ENCODE measurements at regions not wholly inside any gene's neighbourhood (a gene's known extent, or its start where the extent isn't known, plus 50 kb on each side); places are given as distances from the start of the nearest gene placed in this dataset.

DNA sequence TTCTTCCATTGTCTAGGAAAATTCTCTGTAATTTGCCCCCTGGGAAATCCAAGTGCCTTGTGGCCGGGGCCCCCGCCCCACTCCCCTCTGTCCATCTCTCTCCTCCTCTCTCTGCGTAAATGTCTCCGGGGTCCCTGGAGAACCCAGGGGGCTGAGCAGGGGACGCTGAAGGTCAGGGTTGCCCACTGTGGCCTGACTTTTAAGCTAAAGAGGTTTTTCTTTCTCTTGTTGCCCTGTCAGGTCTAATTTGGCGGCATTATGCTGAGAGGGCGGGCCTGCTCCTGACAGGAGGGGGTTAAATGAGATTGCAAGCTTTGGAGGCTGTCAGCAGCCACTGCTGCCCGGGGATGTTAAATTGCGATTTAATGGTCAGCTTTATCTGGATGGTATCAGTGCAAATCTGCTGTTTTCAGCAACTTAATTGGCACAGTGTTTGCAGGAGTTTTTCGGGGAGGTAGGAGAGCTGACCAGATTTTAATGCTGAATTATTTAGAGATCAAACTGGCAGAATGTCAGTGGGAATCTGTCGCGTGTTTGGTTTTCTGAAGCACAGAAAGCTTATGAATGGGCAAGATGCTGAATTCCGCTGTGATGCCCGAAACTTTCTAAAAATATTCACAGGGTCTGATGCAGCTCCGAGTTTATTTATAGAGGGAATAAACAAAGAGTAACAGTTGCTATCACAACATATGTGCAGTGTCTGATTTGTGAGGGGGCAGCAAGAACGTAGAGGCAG, 93.2 kb upstream of the SOX1 start:
- no peak for ATAC-seq
- H3K4me1 ChIP-seq = peaks cover 0 to 24% (median 5%) of the 10 kb centered on the region in 3 donors
- H3K4me3 ChIP-seq = no peak overlapping the region
- peaks cover 67% of the 10 kb centered on the region for H3K27me3 ChIP-seq
- 9 to 11% methylated on average over 11 to 16 of the region's 16 CpGs for WGBS, 2 donors (ENCODE audit: low coverage in 1 of 2)
- H3K36me3 ChIP-seq = no peaks in the 10 kb centered on the region
- no peak overlapping the region for H3K27ac ChIP-seq
- TF ChIP-seq EP300 (IDR thresholded peaks at IDR 0.05) = no peak
- no peak for TF ChIP-seq POLR2A (IDR thresholded peaks at IDR 0.05)
- TF ChIP-seq POLR2AphosphoS5 (IDR thresholded peaks at IDR 0.05) = no peak
- TF ChIP-seq, protein P1, sequence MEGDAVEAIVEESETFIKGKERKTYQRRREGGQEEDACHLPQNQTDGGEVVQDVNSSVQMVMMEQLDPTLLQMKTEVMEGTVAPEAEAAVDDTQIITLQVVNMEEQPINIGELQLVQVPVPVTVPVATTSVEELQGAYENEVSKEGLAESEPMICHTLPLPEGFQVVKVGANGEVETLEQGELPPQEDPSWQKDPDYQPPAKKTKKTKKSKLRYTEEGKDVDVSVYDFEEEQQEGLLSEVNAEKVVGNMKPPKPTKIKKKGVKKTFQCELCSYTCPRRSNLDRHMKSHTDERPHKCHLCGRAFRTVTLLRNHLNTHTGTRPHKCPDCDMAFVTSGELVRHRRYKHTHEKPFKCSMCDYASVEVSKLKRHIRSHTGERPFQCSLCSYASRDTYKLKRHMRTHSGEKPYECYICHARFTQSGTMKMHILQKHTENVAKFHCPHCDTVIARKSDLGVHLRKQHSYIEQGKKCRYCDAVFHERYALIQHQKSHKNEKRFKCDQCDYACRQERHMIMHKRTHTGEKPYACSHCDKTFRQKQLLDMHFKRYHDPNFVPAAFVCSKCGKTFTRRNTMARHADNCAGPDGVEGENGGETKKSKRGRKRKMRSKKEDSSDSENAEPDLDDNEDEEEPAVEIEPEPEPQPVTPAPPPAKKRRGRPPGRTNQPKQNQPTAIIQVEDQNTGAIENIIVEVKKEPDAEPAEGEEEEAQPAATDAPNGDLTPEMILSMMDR (IDR thresholded peaks at IDR 0.05) = no peak
- H3K9me3 ChIP-seq = no peaks in the 10 kb centered on the region

DNA sequence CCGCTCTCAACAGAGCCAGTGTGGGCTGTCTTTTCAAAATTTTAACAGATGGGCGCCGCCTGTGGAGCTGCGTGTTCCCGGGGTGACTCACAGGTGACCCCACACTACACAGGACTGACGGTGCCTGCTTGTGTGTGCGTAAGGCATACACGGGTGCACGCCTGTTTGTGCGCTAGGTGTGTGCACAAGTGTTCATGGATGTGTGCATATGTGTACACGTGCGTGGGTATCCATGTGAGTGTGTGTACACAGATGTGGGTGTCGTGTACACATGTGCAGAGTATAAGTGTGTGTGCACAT, 92.7 kb upstream of the SOX1 start:
- Histone ChIP-seq H3K27ac (no peak overlapping the region), H3K4me1 (peaks cover 0 to 24% (median 5%) of the 10 kb centered on the region in 3 donors), H3K27me3 (peaks cover 66% of the 10 kb centered on the region), H3K4me3 (no peak overlapping the region), H3K36me3 (no peaks in the 10 kb centered on the region), H3K9me3 (no peaks in the 10 kb centered on the region)
- ATAC-seq = no peak
- TF ChIP-seq POLR2A (IDR thresholded peaks at IDR 0.05) (no peak), POLR2AphosphoS5 (IDR thresholded peaks at IDR 0.05) (no peak), EP300 (IDR thresholded peaks at IDR 0.05) (no peak)
- TF ChIP-seq, protein P1 (IDR thresholded peaks at IDR 0.05) = no peak
- WGBS, 2 donors (ENCODE audit: low coverage in 1 of 2) = 62 to 72% methylated on average over 7 to 9 of the region's 13 CpGs

DNA sequence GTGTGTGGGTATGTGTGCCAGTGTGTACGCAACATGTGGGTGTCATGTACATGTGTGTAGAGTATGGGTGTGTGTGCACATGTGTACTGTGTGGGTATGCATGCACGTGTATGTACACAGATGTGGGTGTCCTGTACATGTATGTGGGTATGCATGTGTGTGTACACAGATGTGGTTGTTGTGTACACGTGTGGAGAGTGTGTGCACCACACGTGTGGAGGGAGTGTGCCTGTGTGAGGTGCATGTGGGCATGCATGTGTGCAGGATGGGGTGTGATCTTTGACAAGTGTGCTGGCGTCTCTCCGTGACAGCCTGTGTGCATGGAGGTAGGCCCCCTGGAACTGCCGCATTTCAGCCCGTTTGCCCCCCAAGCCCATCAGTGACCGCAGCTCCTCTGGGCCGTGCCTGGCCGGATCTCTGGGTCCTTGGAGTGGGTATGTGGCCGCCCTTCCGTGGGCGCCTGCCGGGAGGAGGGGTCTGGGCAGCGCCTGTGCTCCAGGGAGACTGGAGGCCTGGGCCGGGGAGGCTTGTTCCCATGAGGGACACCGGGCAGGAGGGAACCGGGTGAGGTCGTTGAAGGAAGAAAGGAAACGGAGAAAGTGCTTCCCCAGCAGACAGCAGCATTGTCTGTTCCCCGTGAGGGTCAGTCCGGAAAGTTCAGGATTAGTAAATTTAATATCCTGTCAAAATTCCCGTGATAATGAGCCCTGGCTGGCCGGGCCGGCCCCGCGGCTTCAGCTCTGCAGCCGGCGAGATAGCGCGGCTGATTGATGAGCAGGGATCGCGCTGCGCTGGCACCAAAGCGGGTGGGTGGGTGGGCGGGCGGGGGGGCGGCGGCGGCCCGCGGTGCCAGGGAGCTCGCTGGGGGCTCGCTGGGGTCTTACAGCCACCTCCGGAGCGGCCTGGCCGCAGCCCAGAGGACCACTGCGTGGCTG, 91.1 kb upstream of the SOX1 start:
- no peak overlapping the region for H3K27ac ChIP-seq
- 30 to 93% methylated on average over 4 to 8 of the region's 49 CpGs for WGBS, 2 donors (ENCODE audit: low coverage in 1 of 2)
- no peak for ATAC-seq
- no peaks in the 10 kb centered on the region for H3K36me3 ChIP-seq
- TF ChIP-seq EP300 (IDR thresholded peaks at IDR 0.05) (no peak), POLR2A (IDR thresholded peaks at IDR 0.05) (no peak), POLR2AphosphoS5 (IDR thresholded peaks at IDR 0.05) (no peak)
- TF ChIP-seq, protein P1 (IDR thresholded peaks at IDR 0.05) = no peak
- no peak overlapping the region for H3K4me3 ChIP-seq
- H3K9me3 ChIP-seq = no peaks in the 10 kb centered on the region
- H3K27me3 ChIP-seq = peaks cover 64% of the 10 kb centered on the region
- H3K4me1 ChIP-seq = peaks cover 0 to 24% (median 5%) of the 10 kb centered on the region in 3 donors

DNA sequence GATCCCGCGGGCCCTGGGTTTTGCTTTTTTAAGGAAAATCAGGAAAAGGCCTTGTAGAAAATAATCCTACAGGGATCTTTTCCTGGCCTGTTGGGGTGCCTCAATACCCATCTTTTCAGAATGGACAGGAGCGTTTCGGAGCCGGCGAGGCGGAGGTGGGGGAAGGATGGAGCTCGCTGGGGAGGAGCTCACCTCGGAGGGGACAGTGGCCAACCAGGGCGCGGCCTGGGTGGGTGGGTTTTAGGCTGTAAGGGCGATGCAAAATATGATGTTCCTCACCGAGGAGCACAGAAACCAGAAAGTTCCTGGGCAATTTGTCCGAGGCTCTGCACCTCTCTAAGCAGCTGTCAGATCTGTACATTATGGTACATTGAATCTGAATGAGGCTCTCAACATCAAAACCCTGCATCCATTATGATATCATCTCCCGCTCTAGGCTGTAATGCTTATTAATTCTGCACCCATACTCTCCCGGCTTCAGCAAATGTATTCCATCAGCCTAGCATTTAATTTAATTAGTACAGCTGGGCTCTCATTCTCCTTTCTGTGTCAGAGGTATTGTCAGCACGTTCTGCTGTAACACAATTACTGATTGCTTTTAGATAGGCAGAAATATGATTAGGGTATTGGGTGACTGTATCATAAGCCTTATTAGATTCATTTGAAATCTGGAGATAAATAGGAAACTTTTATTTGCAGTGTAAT, 90.3 kb upstream of the SOX1 start:
- 79 to 88% methylated on average over 3 to 8 of the region's 17 CpGs for WGBS, 2 donors (ENCODE audit: low coverage in 1 of 2)
- Histone ChIP-seq H3K27ac (no peak overlapping the region), H3K4me3 (no peak overlapping the region), H3K4me1 (peaks cover 0 to 24% (median 5%) of the 10 kb centered on the region in 3 donors), H3K9me3 (no peaks in the 10 kb centered on the region), H3K36me3 (no peaks in the 10 kb centered on the region), H3K27me3 (peaks cover 64% of the 10 kb centered on the region)
- ATAC-seq = no peak
- TF ChIP-seq EP300 (IDR thresholded peaks at IDR 0.05) (no peak), POLR2AphosphoS5 (IDR thresholded peaks at IDR 0.05) (no peak)

DNA sequence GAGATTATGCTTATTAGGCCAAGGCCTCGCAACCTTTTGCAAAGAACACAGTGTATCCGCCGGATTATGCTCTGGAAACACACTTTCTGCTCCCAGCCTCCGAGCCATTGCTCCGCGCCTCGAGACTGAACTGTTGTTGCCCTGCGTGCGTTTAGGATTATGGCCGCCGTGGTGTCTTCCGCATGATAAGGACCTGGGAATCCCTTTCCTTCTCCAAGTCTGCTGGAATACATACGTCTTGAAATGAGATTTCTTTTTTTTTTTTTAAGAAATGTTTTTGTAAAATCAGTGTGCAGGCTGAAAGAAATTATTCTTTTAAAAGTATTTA, 89.8 kb upstream of the SOX1 start:
- H3K27me3 ChIP-seq = peaks cover 64% of the 10 kb centered on the region
- no peaks in the 10 kb centered on the region for H3K9me3 ChIP-seq
- H3K27ac ChIP-seq = no peak overlapping the region
- no peak for TF ChIP-seq EP300 (IDR thresholded peaks at IDR 0.05)
- TF ChIP-seq POLR2AphosphoS5 (IDR thresholded peaks at IDR 0.05) = no peak
- TF ChIP-seq POLR2A (IDR thresholded peaks at IDR 0.05) = no peak
- H3K4me1 ChIP-seq = peaks cover 0 to 23% (median 5%) of the 10 kb centered on the region in 3 donors
- no peak overlapping the region for H3K4me3 ChIP-seq
- 80 to 85% methylated on average over 1 to 13 of the region's 13 CpGs for WGBS, 2 donors (ENCODE audit: low coverage in 1 of 2)
- ATAC-seq = no peak
- no peaks in the 10 kb centered on the region for H3K36me3 ChIP-seq

Data from gastroesophageal sphincter (tissue), 4 donors.